ENCODE measurements at regions not wholly inside any gene's neighbourhood (a gene's known extent, or its start where the extent isn't known, plus 50 kb on each side); places are given as distances from the start of the nearest gene placed in this dataset.

GRCh38 chrX:17206584-17206983 is 168.4 kb upstream of the NHS start:
- no peak for TF ChIP-seq CTCF (IDR thresholded peaks at IDR 0.05; ENCODE audit: insufficient read depth, low read length)
- DNase-seq (ENCODE audit: low read depth): no peak
- no peak overlapping the region for H3K4me3 ChIP-seq (ENCODE audit: low read depth, low read length)

GRCh38 chrX:17214962-17215361 is 160.0 kb upstream of the NHS start:
- DNase-seq (ENCODE audit: low read depth): peak; percentile 65
- no peak overlapping the region for H3K4me3 ChIP-seq (ENCODE audit: low read depth, low read length)
- no peak for TF ChIP-seq CTCF (IDR thresholded peaks at IDR 0.05; ENCODE audit: insufficient read depth, low read length)

GRCh38 chrX:17226736-17227135 is 148.3 kb upstream of the NHS start:
- no peak for TF ChIP-seq CTCF (IDR thresholded peaks at IDR 0.05; ENCODE audit: insufficient read depth, low read length)
- DNase-seq (ENCODE audit: low read depth): no peak
- no peak overlapping the region for H3K4me3 ChIP-seq (ENCODE audit: low read depth, low read length)

- no peak for TF ChIP-seq CTCF (IDR thresholded peaks at IDR 0.05; ENCODE audit: insufficient read depth, low read length)
- H3K4me3 ChIP-seq (ENCODE audit: low read depth, low read length): no peak overlapping the region
- no peak for DNase-seq (ENCODE audit: low read depth)
Measured at GRCh38 chrX:17237146-17237545, 137.9 kb upstream of the NHS start.

GRCh38 chrX:17242470-17242869 is 132.5 kb upstream of the NHS start:
- H3K4me3 ChIP-seq (ENCODE audit: low read depth, low read length): no peak overlapping the region
- TF ChIP-seq CTCF (IDR thresholded peaks at IDR 0.05; ENCODE audit: insufficient read depth, low read length): peak; percentile 74
- peak; percentile 72 for DNase-seq (ENCODE audit: low read depth)

- TF ChIP-seq CTCF (IDR thresholded peaks at IDR 0.05; ENCODE audit: insufficient read depth, low read length): no peak
- H3K4me3 ChIP-seq (ENCODE audit: low read depth, low read length): no peak overlapping the region
- DNase-seq (ENCODE audit: low read depth): no peak
Measured at GRCh38 chrX:17247144-17247543, 127.9 kb upstream of the NHS start.

GRCh38 chrX:17262123-17262522 is 112.9 kb upstream of the NHS start:
- no peak for TF ChIP-seq CTCF (IDR thresholded peaks at IDR 0.05; ENCODE audit: insufficient read depth, low read length)
- no peak overlapping the region for H3K4me3 ChIP-seq (ENCODE audit: low read depth, low read length)
- DNase-seq (ENCODE audit: low read depth): no peak
